NB4 (cell line): ENCODE measurements at regions not wholly inside any gene's neighbourhood (a gene's known extent, or its start where the extent isn't known, plus 50 kb on each side); places are given as distances from the start of the nearest gene placed in this dataset.
"Not testable (repeated sequence)": the region's sequence is repeated elsewhere in the genome, so short reads cannot be mapped to it uniquely, and the experiment has no call there.

Experiments
- DNase-seq: peaks from one replicate; pipeline ENCODE4 v3.0.0; 2010; ENCODE audit warnings: low read depth
- H3K4me3 ChIP-seq: one replicate; pipeline ENCODE4 v1.5.1; 2011; ENCODE audit warnings: mild to moderate bottlenecking, low read depth, low read length, moderate library complexity
- MYC ChIP-seq: IDR thresholded peaks from 2 replicates; pipeline ENCODE4 v1.6.1; 2011; ENCODE audit warnings: low read depth, low read length
- POLR2A ChIP-seq: IDR thresholded peaks from 2 replicates; pipeline ENCODE4 v1.6.1; 2011; ENCODE audit warnings: mild to moderate bottlenecking; ENCODE audit not compliant: insufficient read length; ENCODE audit errors: extremely low read depth
- TF ChIP-seq, protein P1 (sequence below): IDR thresholded peaks from 2 replicates; pipeline ENCODE4 v1.6.1; 2011; ENCODE audit warnings: low read depth, low read length
- TF ChIP-seq, protein P2 (sequence below): IDR thresholded peaks from one replicate; pipeline ENCODE4 v1.5.1; 2012; ENCODE audit warnings: low read depth, low read length

DNA sequence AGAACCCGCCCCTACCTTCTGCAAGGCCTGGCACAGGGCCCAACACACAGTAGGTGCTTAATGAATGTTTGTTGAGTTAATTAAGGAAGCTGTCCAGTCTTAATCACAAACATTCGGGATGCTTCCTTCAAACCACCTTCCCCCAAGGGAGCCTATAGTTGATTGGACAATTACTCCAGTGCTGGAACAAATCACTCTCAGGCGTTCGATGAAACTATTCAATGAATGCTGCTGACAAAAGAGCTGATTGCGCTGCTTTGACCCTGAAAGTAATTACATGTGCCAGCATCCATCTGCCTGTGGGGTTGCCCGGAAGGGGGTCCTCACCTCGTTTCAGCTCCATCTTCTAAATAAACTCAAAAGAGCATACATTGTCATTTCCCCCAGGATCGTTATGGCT, 112.0 kb upstream of the SRSF6 start:
- DNase-seq, result no peak
- TF ChIP-seq MYC, result no peak
- TF ChIP-seq, protein P1, sequence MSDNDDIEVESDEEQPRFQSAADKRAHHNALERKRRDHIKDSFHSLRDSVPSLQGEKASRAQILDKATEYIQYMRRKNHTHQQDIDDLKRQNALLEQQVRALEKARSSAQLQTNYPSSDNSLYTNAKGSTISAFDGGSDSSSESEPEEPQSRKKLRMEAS, result no peak
- TF ChIP-seq POLR2A, result no peak
- TF ChIP-seq, protein P2, sequence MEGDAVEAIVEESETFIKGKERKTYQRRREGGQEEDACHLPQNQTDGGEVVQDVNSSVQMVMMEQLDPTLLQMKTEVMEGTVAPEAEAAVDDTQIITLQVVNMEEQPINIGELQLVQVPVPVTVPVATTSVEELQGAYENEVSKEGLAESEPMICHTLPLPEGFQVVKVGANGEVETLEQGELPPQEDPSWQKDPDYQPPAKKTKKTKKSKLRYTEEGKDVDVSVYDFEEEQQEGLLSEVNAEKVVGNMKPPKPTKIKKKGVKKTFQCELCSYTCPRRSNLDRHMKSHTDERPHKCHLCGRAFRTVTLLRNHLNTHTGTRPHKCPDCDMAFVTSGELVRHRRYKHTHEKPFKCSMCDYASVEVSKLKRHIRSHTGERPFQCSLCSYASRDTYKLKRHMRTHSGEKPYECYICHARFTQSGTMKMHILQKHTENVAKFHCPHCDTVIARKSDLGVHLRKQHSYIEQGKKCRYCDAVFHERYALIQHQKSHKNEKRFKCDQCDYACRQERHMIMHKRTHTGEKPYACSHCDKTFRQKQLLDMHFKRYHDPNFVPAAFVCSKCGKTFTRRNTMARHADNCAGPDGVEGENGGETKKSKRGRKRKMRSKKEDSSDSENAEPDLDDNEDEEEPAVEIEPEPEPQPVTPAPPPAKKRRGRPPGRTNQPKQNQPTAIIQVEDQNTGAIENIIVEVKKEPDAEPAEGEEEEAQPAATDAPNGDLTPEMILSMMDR, result no peak
- no peak overlapping the region for H3K4me3 ChIP-seq

DNA sequence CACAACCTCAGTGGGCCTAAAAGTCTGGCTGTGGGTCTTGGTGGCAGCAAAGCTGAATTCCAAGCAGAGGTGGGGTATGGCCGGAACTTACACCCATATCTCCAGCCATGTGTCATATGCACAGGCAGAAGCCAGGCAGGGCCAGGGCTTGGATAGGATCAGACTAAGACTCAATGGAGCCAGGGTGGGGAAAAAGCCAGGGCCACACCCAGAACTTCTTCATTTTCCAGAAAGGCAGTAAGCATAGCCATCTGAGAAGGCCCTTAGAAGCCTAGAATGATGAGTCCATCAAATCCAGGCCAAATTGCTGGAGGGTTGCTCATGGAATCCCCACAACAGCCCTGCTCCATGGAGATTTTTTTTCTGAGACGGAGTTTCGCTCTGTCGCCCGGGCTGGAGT, 116.2 kb upstream of the SRSF6 start:
- H3K4me3 ChIP-seq, result no peak overlapping the region
- DNase-seq, result no peak
- TF ChIP-seq, protein P2, result no peak
- TF ChIP-seq POLR2A (no peak), MYC (no peak)
- TF ChIP-seq, protein P1, result no peak

DNA sequence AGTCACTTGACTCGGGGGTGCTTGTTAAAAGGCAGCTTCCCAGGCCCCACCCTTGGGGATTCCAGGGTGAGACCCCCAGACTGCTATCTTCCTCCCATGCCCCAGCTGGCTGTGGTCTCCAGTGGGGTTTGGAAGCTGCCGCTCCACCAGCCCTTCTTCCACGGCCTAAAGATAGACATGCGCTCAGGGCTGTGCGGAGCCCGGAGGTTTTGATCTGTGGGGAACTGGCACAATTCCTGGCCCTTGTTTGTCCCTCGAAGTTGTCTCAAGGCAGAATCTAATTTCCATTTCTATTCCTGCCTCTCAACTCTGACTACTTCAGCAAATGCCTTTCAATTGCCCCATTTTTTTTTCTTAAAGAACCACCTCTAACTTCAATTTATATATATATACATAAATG, 120.7 kb upstream of the SRSF6 start:
- H3K4me3 ChIP-seq, result no peak overlapping the region
- TF ChIP-seq POLR2A, result no peak
- TF ChIP-seq MYC, result no peak
- TF ChIP-seq, protein P1, result no peak
- TF ChIP-seq, protein P2, result no peak
- DNase-seq, result no peak

DNA sequence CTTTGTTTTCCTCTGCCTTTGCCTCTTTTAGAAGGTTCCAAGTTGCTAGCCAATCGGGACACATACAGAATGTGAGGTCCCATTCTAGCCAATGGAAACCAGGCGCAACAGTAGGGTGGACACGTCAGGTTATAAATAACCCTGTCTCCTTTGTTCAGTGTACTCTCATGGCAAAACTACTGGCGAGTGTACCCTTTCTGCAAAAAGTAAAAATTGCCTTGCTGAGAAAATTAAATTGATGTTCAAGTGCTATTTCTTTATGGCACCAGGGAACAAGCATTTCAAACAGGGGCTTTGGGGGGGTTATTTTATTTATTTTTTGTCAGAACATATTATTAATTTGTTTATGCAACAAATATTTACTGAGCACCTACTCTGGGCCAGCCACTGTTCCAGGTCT, 123.6 kb upstream of the SRSF6 start:
- H3K4me3 ChIP-seq, result no peak overlapping the region
- no peak for DNase-seq
- TF ChIP-seq, protein P1, result no peak
- TF ChIP-seq MYC, result no peak
- TF ChIP-seq, protein P2, result no peak
- TF ChIP-seq POLR2A, result no peak

DNA sequence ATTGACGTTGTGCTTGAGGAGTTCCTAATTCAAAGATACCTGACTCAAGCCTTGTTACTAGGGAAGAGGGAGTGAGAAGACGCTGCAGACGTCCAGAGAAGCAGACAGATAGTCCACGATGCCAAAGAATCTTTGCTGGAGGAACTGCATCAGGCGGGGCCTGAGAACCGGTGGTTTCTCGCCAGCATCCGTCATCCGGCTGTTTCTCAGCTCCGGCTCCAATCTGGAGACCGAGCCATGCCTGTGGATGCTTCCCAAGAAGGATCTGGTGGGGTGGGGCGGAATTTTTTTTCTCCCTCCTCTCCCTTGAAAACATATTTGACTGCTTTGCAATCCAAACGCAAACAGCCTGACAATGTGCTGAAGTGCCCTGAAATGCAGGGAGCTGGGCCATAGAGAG, 125.8 kb upstream of the SRSF6 start:
- DNase-seq, result no peak
- TF ChIP-seq MYC (no peak), POLR2A (no peak)
- TF ChIP-seq, protein P2, result no peak
- TF ChIP-seq, protein P1, result no peak
- H3K4me3 ChIP-seq, result no peak overlapping the region

DNA sequence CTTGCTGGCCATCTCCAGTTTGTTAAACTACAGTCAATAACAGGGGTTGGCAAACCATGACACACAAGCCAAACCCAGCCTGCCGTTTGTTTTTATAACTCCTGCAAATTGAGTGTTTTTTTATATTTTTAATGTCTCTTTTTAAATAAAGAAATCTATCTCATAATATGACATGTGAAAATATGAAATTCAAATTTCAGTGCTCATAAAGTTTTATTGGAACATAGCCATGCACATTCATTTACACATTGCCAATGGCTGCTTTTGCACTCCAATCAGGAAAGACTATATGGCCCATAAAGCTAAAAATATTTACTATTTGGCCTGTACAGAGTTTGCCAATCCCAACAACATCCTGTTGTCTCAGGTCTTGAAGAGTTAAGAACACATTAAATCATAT, 129.0 kb upstream of the SRSF6 start:
- no peak overlapping the region for H3K4me3 ChIP-seq
- TF ChIP-seq, protein P2, result no peak
- DNase-seq, result no peak

DNA sequence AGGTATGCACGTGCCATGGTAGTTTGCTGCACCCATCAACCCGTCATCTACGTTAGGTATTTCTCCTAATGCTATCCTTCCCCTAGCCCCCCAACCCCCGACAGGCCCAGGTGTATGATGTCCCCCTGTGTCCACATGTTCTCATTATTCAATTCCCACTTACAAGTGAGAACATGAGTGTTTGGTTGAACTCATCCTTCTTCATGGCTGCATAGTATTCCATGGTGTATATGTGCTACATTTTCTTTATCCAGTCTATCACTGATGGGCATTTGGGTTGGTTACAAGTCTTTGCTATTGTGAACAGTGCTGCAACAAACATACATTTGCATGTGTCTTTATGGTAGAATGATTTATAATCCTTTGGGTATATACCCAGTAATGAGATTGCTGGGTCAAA, 130.5 kb upstream of the SRSF6 start:
- not testable (repeated sequence) for DNase-seq, H3K4me3 ChIP-seq
